SK-N-SH (cell line): ENCODE measurements at regions not wholly inside any gene's neighbourhood (a gene's known extent, or its start where the extent isn't known, plus 50 kb on each side); places are given as distances from the start of the nearest gene placed in this dataset.

Experiments
- CTCF ChIA-PET: fragments of 300-600, 350-600 bp; formaldehyde crosslinking; extraction: SDS; loops from one replicate; lab custom pipeline; 2021; lab: Yijun Ruan, JAX
- POLR2A ChIA-PET: fragments of 350-600 bp; sonication (Branson Sonifier 250); formaldehyde crosslinking; extraction: SDS; loops from one replicate; lab custom pipeline; 2020; ENCODE audit warnings: antibody characterized with exemption, inconsistent platforms; lab: Yijun Ruan, JAX
- DNase-seq: peaks from one replicate; pipeline ENCODE4 v3.0.0; 2012
- H2AFZ ChIP-seq: fragments of 200-600 bp; sonication (generic); 2 replicates; pipeline ENCODE4 v1.8.1; 2016; ENCODE audit warnings: antibody characterized with exemption, mild to moderate bottlenecking, low read depth
- H3F3A ChIP-seq: fragments of 200-600 bp; sonication (generic); replicated peaks from 2 replicates; pipeline ENCODE3; 2016; ENCODE audit warnings: antibody characterized with exemption, mild to moderate bottlenecking; ENCODE audit not compliant: insufficient read depth
- H3K27ac ChIP-seq, 2 experiments: fragments of 200-500 bp in 1 of 2; fragments of 200-600 bp in 1 of 2; sonication (Bioruptor generic) in 1 of 2; sonication (generic), shearing (Covaris generic) in 1 of 2; 2 replicates each; pipeline versions ENCODE4 v1.5.1 to v1.6.1; 2014 to 2016; ENCODE audit warnings: low read depth in 2 of 2, inconsistent platforms in 1 of 2, low read length in 1 of 2, mild to moderate bottlenecking in 1 of 2, mixed read lengths in 1 of 2
- H3K27me3 ChIP-seq: fragments of 200-600 bp; sonication (generic), shearing (Covaris generic); 2 replicates; pipeline ENCODE4 v1.6.1; 2016; ENCODE audit warnings: mixed run types; ENCODE audit not compliant: insufficient read depth
- H3K36me3 ChIP-seq, 2 experiments: fragments of 200-500 bp in 1 of 2; fragments of 200-600 bp in 1 of 2; sonication (Bioruptor generic) in 1 of 2; sonication (generic) in 1 of 2; replicated peaks in 1 of 2; 2 replicates each; pipeline versions ENCODE3 to v1.5.1; 2014 to 2016; ENCODE audit warnings: low read length in 1 of 2, mild to moderate bottlenecking in 1 of 2; ENCODE audit not compliant: insufficient read depth in 2 of 2, control insufficient read depth in 1 of 2
- H3K4me1 ChIP-seq, 2 experiments: fragments of 200-500 bp in 1 of 2; fragments of 200-600 bp in 1 of 2; sonication (Bioruptor generic) in 1 of 2; sonication (generic), shearing (Covaris generic) in 1 of 2; 2 replicates each; pipeline versions ENCODE4 v1.5.1 to v1.6.1; 2014 to 2016; ENCODE audit warnings: low read depth in 1 of 2, low read length in 1 of 2, mixed run types in 1 of 2; ENCODE audit not compliant: insufficient read depth in 2 of 2, control insufficient read depth in 1 of 2
- H3K4me2 ChIP-seq: fragments of 200-600 bp; sonication (generic), shearing (Covaris generic); 2 replicates; pipeline ENCODE4 v1.6.1; 2017; ENCODE audit warnings: mixed run types
- H3K4me3 ChIP-seq, 2 experiments: fragments of 200-500 bp in 1 of 2; fragments of 200-600 bp in 1 of 2; sonication (Bioruptor generic) in 1 of 2; sonication (generic), shearing (Covaris generic) in 1 of 2; 2 replicates each; pipeline versions ENCODE4 v1.5.1 to v1.8.1; 2014 to 2016; ENCODE audit warnings: low read depth in 2 of 2, inconsistent platforms in 1 of 2, low read length in 1 of 2, mild to moderate bottlenecking in 1 of 2, mixed read lengths in 1 of 2, moderate library complexity in 1 of 2
- H3K79me2 ChIP-seq: fragments of 200-600 bp; sonication (generic); 2 replicates; pipeline ENCODE4 v1.8.1; 2017; ENCODE audit warnings: mild to moderate bottlenecking; ENCODE audit not compliant: insufficient read depth
- H3K9ac ChIP-seq: fragments of 200-600 bp; sonication (generic); 2 replicates; pipeline ENCODE4 v1.6.1; 2017; ENCODE audit warnings: mixed run types
- H3K9me2 ChIP-seq: fragments of 200-600 bp; sonication (generic); 2 replicates; pipeline ENCODE4 v1.6.1; 2017; ENCODE audit warnings: mixed run types
- H3K9me3 ChIP-seq: fragments of 200-600 bp; sonication (generic); 2 replicates; pipeline ENCODE4 v1.6.1; 2017; ENCODE audit warnings: mixed run types, mild to moderate bottlenecking, moderate library complexity
- H4K20me1 ChIP-seq: fragments of 200-600 bp; sonication (generic); 2 replicates; pipeline ENCODE4 v1.6.1; 2017; ENCODE audit warnings: mild to moderate bottlenecking, mixed run types; ENCODE audit not compliant: insufficient read depth
- CHD2 ChIP-seq: fragments of 150-350 bp; IDR thresholded peaks from 2 replicates; pipeline ENCODE4 v1.6.1; 2018; ENCODE audit warnings: low read length; ENCODE audit not compliant: partially characterized antibody
- CTCF ChIP-seq: fragments of 200-600 bp; sonication (generic); IDR thresholded peaks from 2 replicates; pipeline ENCODE4 v1.6.1; 2017; ENCODE audit warnings: antibody characterized with exemption, mild to moderate bottlenecking, moderate library complexity
- ELF1 ChIP-seq: IDR thresholded peaks from 2 replicates; pipeline ENCODE4 v1.4.0; 2012
- GABPA ChIP-seq: IDR thresholded peaks from 2 replicates; pipeline ENCODE4 v1.4.0; 2012; ENCODE audit warnings: low read depth, mild to moderate bottlenecking
- JUND ChIP-seq: IDR thresholded peaks from 2 replicates; pipeline ENCODE4 v1.4.0; 2012
- MAX ChIP-seq: IDR thresholded peaks from 2 replicates; pipeline ENCODE4 v1.4.0; 2012; ENCODE audit warnings: low read depth
- PBX3 ChIP-seq: IDR thresholded peaks from 2 replicates; pipeline ENCODE4; 2012
- POLR2AphosphoS5 ChIP-seq: IDR thresholded peaks from 2 replicates; pipeline ENCODE4 v1.6.1; 2012; ENCODE audit warnings: low read depth, low read length
- REST ChIP-seq: IDR thresholded peaks from 2 replicates; pipeline ENCODE4 v1.6.1; 2012; ENCODE audit warnings: mild to moderate bottlenecking, low read depth, low read length, moderate library complexity
- RFX5 ChIP-seq: IDR thresholded peaks from 2 replicates; pipeline ENCODE4 v1.6.1; 2012; ENCODE audit warnings: mild to moderate bottlenecking, improper control_type of control experiment, low read length
- RXRA ChIP-seq: IDR thresholded peaks from 2 replicates; pipeline ENCODE4 v1.4.0; 2012; ENCODE audit warnings: low read depth, mild to moderate bottlenecking, borderline replicate concordance
- SMC3 ChIP-seq: IDR thresholded peaks from 2 replicates; pipeline ENCODE4 v1.6.1; 2012; ENCODE audit warnings: low read depth, low read length, improper control_type of control experiment
- TEAD4 ChIP-seq: IDR thresholded peaks from 2 replicates; pipeline ENCODE4 v1.4.0; 2012; ENCODE audit warnings: mild to moderate bottlenecking, borderline replicate concordance; ENCODE audit not compliant: insufficient read depth
- ZBTB33 ChIP-seq: IDR thresholded peaks from 2 replicates; pipeline ENCODE4 v1.4.0; 2012; ENCODE audit warnings: low read depth, borderline replicate concordance
- WGBS: methylation state at CpG from one replicate; pipeline ENCODE4 v1.1.6; 2017; ENCODE audit warnings: low lambda C conversion rate; 5-methylcytosine and 5-hydroxymethylcytosine counted together

GRCh38 chr9:82171271-82171670 lies 182.7 kb downstream of the SPATA31D1 start:
- Histone ChIP-seq H3K9me3 (no peaks in the 10 kb centered on the region), H3F3A (no peaks in the 10 kb centered on the region), H3K4me1 (peaks cover 0 to 2% of the 10 kb centered on the region in 2 experiments; a peak in 2 of 4 replicates), H3K79me2 (no peaks in the 10 kb centered on the region), H3K36me3 (no peaks in the 10 kb centered on the region), H4K20me1 (no peaks in the 10 kb centered on the region), H3K9me2 (no peaks in the 10 kb centered on the region), H3K27ac (peak overlapping the region in 1 of 2 experiments; percentile 11; a peak in 1 of 4 replicates), H3K4me3 (no peak overlapping the region), H3K4me2 (no peak overlapping the region), H2AFZ (no peak overlapping the region), H3K27me3 (no peaks in the 10 kb centered on the region), H3K9ac (no peak overlapping the region)
- POLR2A ChIA-PET: no interaction called here
- TF ChIP-seq POLR2AphosphoS5 (no peak), ELF1 (no peak), RXRA (no peak), GABPA (no peak), REST (no peak), CTCF (no peak), RFX5 (no peak), CHD2 (no peak), ZBTB33 (no peak), MAX (no peak), PBX3 (no peak), TEAD4 (no peak), SMC3 (no peak), JUND (no peak)
- CTCF ChIA-PET: no interaction called here
- DNase-seq: no peak
- 93% methylated on average over 3 of the region's 3 CpGs for WGBS
